ENCODE measurements at regions not wholly inside any gene's neighbourhood (a gene's known extent, or its start where the extent isn't known, plus 50 kb on each side); places are given as distances from the start of the nearest gene placed in this dataset.
A peak's percentile ranks its signal among the peaks of the same experiment; 100 is the strongest.

GRCh38 chr15:69602921-69603320 lies 150.3 kb downstream of the RPLP1 start:
- 87 to 96% methylated on average over 4 of the region's 4 CpGs for WGBS, 2 donors
- H3K36me3 ChIP-seq = no peaks in the 10 kb centered on the region
- intact Hi-C loops (cut with DNase I) = no loop called here
- no peaks in the 10 kb centered on the region for H3K4me1 ChIP-seq
- H3K27ac ChIP-seq = no peak overlapping the region
- H3K27me3 ChIP-seq = no peaks in the 10 kb centered on the region
- TF ChIP-seq POLR2AphosphoS5 (IDR thresholded peaks at IDR 0.05) (no peak), CTCF (IDR thresholded peaks at IDR 0.05) (no peak), EP300 (IDR thresholded peaks at IDR 0.05) (no peak), POLR2A (IDR thresholded peaks at IDR 0.05) (no peak)
- H3K4me3 ChIP-seq = no peak overlapping the region
- H3K9me3 ChIP-seq = no peaks in the 10 kb centered on the region
- no peak for DNase-seq

DNA sequence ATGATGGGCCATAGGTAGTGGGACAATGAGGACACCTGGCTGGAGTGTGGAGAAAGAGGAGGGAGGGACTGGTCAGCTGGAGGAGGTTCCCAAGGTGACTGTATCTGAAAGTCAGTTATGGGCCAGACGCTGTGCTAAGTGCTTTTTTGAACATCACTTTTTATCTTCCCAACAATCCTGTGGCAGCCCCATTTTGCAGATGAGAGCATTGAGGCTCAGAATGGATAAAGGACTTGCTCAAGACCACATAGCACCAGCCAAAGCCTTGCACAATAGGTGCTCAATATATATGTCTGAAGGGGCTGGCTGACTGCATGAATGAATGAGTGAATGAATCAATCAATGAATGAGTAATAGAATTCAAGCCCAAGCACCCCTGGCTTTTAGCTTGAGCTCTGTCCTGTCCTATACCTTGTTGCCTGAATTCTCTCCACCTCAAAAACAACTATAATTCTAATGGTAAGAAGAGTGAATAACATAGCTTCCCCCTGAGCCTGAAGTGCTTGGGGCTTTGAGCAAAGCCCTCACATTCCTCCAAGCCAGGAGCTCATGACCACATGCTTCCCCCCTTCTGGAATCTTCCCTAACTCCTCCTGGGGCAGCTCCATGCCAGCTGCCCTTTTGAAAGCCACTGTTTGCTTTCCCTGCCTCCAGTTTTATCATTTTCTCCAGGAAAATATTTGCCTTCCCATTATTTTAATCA lies 150.9 kb downstream of the RPLP1 start:
- H3K4me1 ChIP-seq = no peaks in the 10 kb centered on the region
- intact Hi-C loops (cut with DNase I) = no loop called here
- H3K9me3 ChIP-seq = no peaks in the 10 kb centered on the region
- H3K4me3 ChIP-seq = no peak overlapping the region
- no peak overlapping the region for H3K27ac ChIP-seq
- 0 to 97% methylated on average over 1 of the region's 1 CpG for WGBS, 2 donors
- DNase-seq = no peak
- no peaks in the 10 kb centered on the region for H3K36me3 ChIP-seq
- TF ChIP-seq EP300 (IDR thresholded peaks at IDR 0.05) = no peak
- no peak for TF ChIP-seq POLR2AphosphoS5 (IDR thresholded peaks at IDR 0.05)
- TF ChIP-seq POLR2A (IDR thresholded peaks at IDR 0.05) = no peak
- no peak for TF ChIP-seq CTCF (IDR thresholded peaks at IDR 0.05)
- H3K27me3 ChIP-seq = no peaks in the 10 kb centered on the region

GRCh38 chr15:69604072-69604411 lies 151.4 kb downstream of the RPLP1 start:
- intact Hi-C loops (cut with DNase I) = no loop called here
- TF ChIP-seq EP300 (IDR thresholded peaks at IDR 0.05) = no peak
- TF ChIP-seq CTCF (IDR thresholded peaks at IDR 0.05) = peak in 1 of 4 experiments; percentile 16
- no peak for TF ChIP-seq POLR2AphosphoS5 (IDR thresholded peaks at IDR 0.05)
- TF ChIP-seq POLR2A (IDR thresholded peaks at IDR 0.05) = no peak
- 14 to 48% methylated on average over 4 of the region's 4 CpGs for WGBS, 2 donors
- DNase-seq = no peak
- H3K4me3 ChIP-seq = no peak overlapping the region
- no peak overlapping the region for H3K27ac ChIP-seq
- H3K4me1 ChIP-seq = no peaks in the 10 kb centered on the region
- no peaks in the 10 kb centered on the region for H3K36me3 ChIP-seq
- no peaks in the 10 kb centered on the region for H3K9me3 ChIP-seq
- no peaks in the 10 kb centered on the region for H3K27me3 ChIP-seq

- Histone ChIP-seq H3K4me1 (no peaks in the 10 kb centered on the region), H3K27ac (no peak overlapping the region), H3K9me3 (no peaks in the 10 kb centered on the region), H3K4me3 (no peak overlapping the region), H3K27me3 (no peaks in the 10 kb centered on the region), H3K36me3 (no peaks in the 10 kb centered on the region)
- 57 to 84% methylated on average over 5 of the region's 5 CpGs for WGBS, 2 donors
- intact Hi-C loops (cut with DNase I) = no loop called here
- DNase-seq = no peak
- TF ChIP-seq EP300 (IDR thresholded peaks at IDR 0.05) (no peak), POLR2AphosphoS5 (IDR thresholded peaks at IDR 0.05) (no peak), CTCF (IDR thresholded peaks at IDR 0.05) (no peak)
Measured at GRCh38 chr15:69606144-69606543, 153.5 kb downstream of the RPLP1 start.

GRCh38 chr15:69606921-69607500 lies 154.4 kb downstream of the RPLP1 start:
- 90 to 93% methylated on average over 11 of the region's 11 CpGs for WGBS, 2 donors
- H3K36me3 ChIP-seq = no peaks in the 10 kb centered on the region
- H3K27ac ChIP-seq = no peak overlapping the region
- DNase-seq = no peak
- no peak for TF ChIP-seq POLR2A (IDR thresholded peaks at IDR 0.05)
- TF ChIP-seq EP300 (IDR thresholded peaks at IDR 0.05) = no peak
- no peak for TF ChIP-seq CTCF (IDR thresholded peaks at IDR 0.05)
- TF ChIP-seq POLR2AphosphoS5 (IDR thresholded peaks at IDR 0.05) = no peak
- intact Hi-C loops (cut with DNase I) = no loop called here
- no peak overlapping the region for H3K4me3 ChIP-seq
- no peaks in the 10 kb centered on the region for H3K4me1 ChIP-seq
- no peaks in the 10 kb centered on the region for H3K27me3 ChIP-seq
- H3K9me3 ChIP-seq = no peaks in the 10 kb centered on the region

Measured in sigmoid colon (tissue), 6 donors.